Calu3 (cell line): ENCODE measurements at regions not wholly inside any gene's neighbourhood (a gene's known extent, or its start where the extent isn't known, plus 50 kb on each side); places are given as distances from the start of the nearest gene placed in this dataset.

Source experiments
- BruUV-seq: library from RNA; stranded (reverse); fragments of 400-500 nt; replicated peaks from 2 replicates; lab custom pipeline; 2021; lab: Mats Ljungman, UMichigan
- CTCF ChIA-PET: fragments of 300-600 bp; sonication (Branson Sonifier 250); formaldehyde crosslinking; loops from one replicate; lab custom pipeline; 2022; ENCODE audit warnings: antibody characterized with exemption; lab: Charles Lee
- DNase-seq: peaks from one replicate; pipeline ENCODE4 v3.0.0; 2022
- H3K27ac Mint-ChIP-seq: one replicate; pipeline ENCODE4 v1.8.0; 2022; ENCODE audit warnings: mixed read lengths; ENCODE audit not compliant: unreplicated experiment
- H3K27me3 Mint-ChIP-seq: one replicate; pipeline ENCODE4 v1.8.0; 2022; ENCODE audit warnings: mixed read lengths; ENCODE audit not compliant: unreplicated experiment
- H3K36me3 Mint-ChIP-seq: one replicate; pipeline ENCODE4 v1.8.0; 2022; ENCODE audit warnings: mild to moderate bottlenecking, moderate library complexity, mixed read lengths; ENCODE audit not compliant: insufficient read depth, unreplicated experiment
- H3K4me1 Mint-ChIP-seq: one replicate; pipeline ENCODE4 v1.8.0; 2022; ENCODE audit warnings: mild to moderate bottlenecking, low read depth, mixed read lengths; ENCODE audit not compliant: unreplicated experiment
- H3K4me3 Mint-ChIP-seq: one replicate; pipeline ENCODE4 v1.8.0; 2022; ENCODE audit warnings: mild to moderate bottlenecking, low read depth, moderate library complexity, mixed read lengths; ENCODE audit not compliant: unreplicated experiment
- H3K9me3 Mint-ChIP-seq: one replicate; pipeline ENCODE4 v1.8.0; 2022; ENCODE audit warnings: low read depth, mixed read lengths; ENCODE audit not compliant: unreplicated experiment
- CTCF ChIP-seq: fragments of 200-600 bp; IDR thresholded peaks from one replicate; pipeline ENCODE4 v1.8.0; 2022; ENCODE audit warnings: antibody characterized with exemption; ENCODE audit not compliant: unreplicated experiment
- intact Hi-C: fragments of 100-400 bp; cut with micrococcal nuclease; formaldehyde crosslinking; loops from one replicate; pipeline ENCODE4 v1.10.0; 2022; ENCODE audit not compliant: unreplicated experiment

- no TSS peak for BruUV-seq
- DNase-seq: no peak
- Mint-ChIP-seq H3K27ac (no peak overlapping the region), H3K36me3 (no peaks in the 10 kb centered on the region), H3K4me3 (no peak overlapping the region), H3K9me3 (no peaks in the 10 kb centered on the region), H3K27me3 (no peaks in the 10 kb centered on the region), H3K4me1 (no peaks in the 10 kb centered on the region)
- no peak for TF ChIP-seq CTCF
- CTCF ChIA-PET: no interaction called here
- intact Hi-C loops: loop anchor here (10.0 kb wide), 1 partner anchor 119 kb away; no protein-coding TSS in a partner anchor
Measured at GRCh38 chr15:39315206-39315850, 265.6 kb upstream of the THBS1 start.

GRCh38 chr15:39317225-39317624, 263.7 kb upstream of the THBS1 start:
- CTCF ChIA-PET: no interaction called here
- H3K9me3 Mint-ChIP-seq: no peaks in the 10 kb centered on the region
- no peaks in the 10 kb centered on the region for H3K27me3 Mint-ChIP-seq
- H3K4me3 Mint-ChIP-seq: no peak overlapping the region
- no peak overlapping the region for H3K27ac Mint-ChIP-seq
- no TSS peak for BruUV-seq
- no peaks in the 10 kb centered on the region for H3K4me1 Mint-ChIP-seq
- intact Hi-C loops: loop anchor here (10.0 kb wide), 1 partner anchor 118 kb away; no protein-coding TSS in a partner anchor
- no peak for DNase-seq
- no peak for TF ChIP-seq CTCF
- no peaks in the 10 kb centered on the region for H3K36me3 Mint-ChIP-seq

GRCh38 chr15:39318231-39318630, 262.6 kb upstream of the THBS1 start:
- Mint-ChIP-seq H3K27ac (no peak overlapping the region), H3K4me1 (no peaks in the 10 kb centered on the region), H3K27me3 (no peaks in the 10 kb centered on the region), H3K36me3 (no peaks in the 10 kb centered on the region), H3K4me3 (no peak overlapping the region), H3K9me3 (no peaks in the 10 kb centered on the region)
- TF ChIP-seq CTCF: no peak
- CTCF ChIA-PET: no interaction called here
- DNase-seq: no peak
- BruUV-seq: no TSS peak
- intact Hi-C loops: loop anchor here (10.0 kb wide), 1 partner anchor 117 kb away; no protein-coding TSS in a partner anchor

GRCh38 chr15:39320355-39320754, 260.5 kb upstream of the THBS1 start:
- Mint-ChIP-seq H3K4me1 (no peaks in the 10 kb centered on the region), H3K27me3 (no peaks in the 10 kb centered on the region), H3K27ac (no peak overlapping the region), H3K36me3 (no peaks in the 10 kb centered on the region), H3K4me3 (no peak overlapping the region), H3K9me3 (no peaks in the 10 kb centered on the region)
- TF ChIP-seq CTCF: no peak
- no peak for DNase-seq
- BruUV-seq: no TSS peak
- intact Hi-C loops: no loop called here
- CTCF ChIA-PET: no interaction called here
